ENCODE measurements at regions not wholly inside any gene's neighbourhood (a gene's known extent, or its start where the extent isn't known, plus 50 kb on each side); places are given as distances from the start of the nearest gene placed in this dataset.

GRCh38 chr19:56969759-56970178 is 129.2 kb upstream of the PEG3 start:
- no peaks in the 10 kb centered on the region for H3K27me3 ChIP-seq
- H3K4me1 ChIP-seq (replicated peaks in 1 of 2) = peaks cover 35 to 38% of the 10 kb centered on the region in 2 donors
- no peaks in the 10 kb centered on the region for H3K9me3 ChIP-seq (replicated peaks in 1 of 3)
- DNase-seq = peak in 5 of 7 donors; percentile 21 to 66 (median 56)
- no peak for TF ChIP-seq CTCF (IDR thresholded peaks at IDR 0.05)
- peak in 1 of 2 donors; percentile 24 for TF ChIP-seq POLR2A (IDR thresholded peaks at IDR 0.05)
- H3K36me3 ChIP-seq (replicated peaks in 1 of 2) = no peaks in the 10 kb centered on the region
- no peak overlapping the region for H3K4me3 ChIP-seq
- WGBS, 4 donors = 3 to 9% (median 8%) methylated on average over 6 of the region's 6 CpGs
- peak overlapping the region in 4 of 5 donors; percentile 48 to 86 (median 68) for H3K27ac ChIP-seq
- intact Hi-C loops (cut with DNase I) = no loop called here

- DNase-seq = no peak
- Histone ChIP-seq H3K36me3 (replicated peaks in 1 of 2) (no peaks in the 10 kb centered on the region), H3K9me3 (replicated peaks in 1 of 3) (no peaks in the 10 kb centered on the region), H3K4me1 (replicated peaks in 1 of 2) (peaks cover 37 to 42% of the 10 kb centered on the region in 2 donors), H3K4me3 (no peak overlapping the region), H3K27ac (no peak overlapping the region), H3K27me3 (no peaks in the 10 kb centered on the region)
- no peak for TF ChIP-seq POLR2A (IDR thresholded peaks at IDR 0.05)
- no peak for TF ChIP-seq CTCF (IDR thresholded peaks at IDR 0.05)
- 81 to 86% (median 84%) methylated on average over 13 to 14 of the region's 14 CpGs for WGBS, 4 donors
- intact Hi-C loops (cut with DNase I) = no loop called here
Observed at GRCh38 chr19:56971230-56971629, 130.7 kb upstream of the PEG3 start.

- no peak overlapping the region for H3K4me3 ChIP-seq
- WGBS, 4 donors = 69 to 76% (median 72%) methylated on average over 14 to 16 of the region's 16 CpGs
- H3K27me3 ChIP-seq = no peaks in the 10 kb centered on the region
- no peak for DNase-seq
- no peaks in the 10 kb centered on the region for H3K36me3 ChIP-seq (replicated peaks in 1 of 2)
- peaks cover 29 to 37% of the 10 kb centered on the region in 2 donors for H3K4me1 ChIP-seq (replicated peaks in 1 of 2)
- no peak for TF ChIP-seq POLR2A (IDR thresholded peaks at IDR 0.05)
- no peak for TF ChIP-seq CTCF (IDR thresholded peaks at IDR 0.05)
- peak overlapping the region in 1 of 5 donors; percentile 28 for H3K27ac ChIP-seq
- intact Hi-C loops (cut with DNase I) = no loop called here
- no peaks in the 10 kb centered on the region for H3K9me3 ChIP-seq (replicated peaks in 1 of 3)
Observed at GRCh38 chr19:56972291-56972841, 131.8 kb upstream of the PEG3 start.

GRCh38 chr19:56973713-56974555 is 133.4 kb upstream of the PEG3 start:
- TF ChIP-seq CTCF (IDR thresholded peaks at IDR 0.05) (no peak), POLR2A (IDR thresholded peaks at IDR 0.05) (no peak)

More at GRCh38 chr19:56973713-56974555, 133.4 kb upstream of the PEG3 start:
- Histone ChIP-seq H3K27ac (peak overlapping the region in 3 of 5 donors; percentile 2 to 72 (median 46)), H3K4me1 (replicated peaks in 1 of 2) (peaks cover 29 to 38% of the 10 kb centered on the region in 2 donors), H3K9me3 (replicated peaks in 1 of 3) (no peaks in the 10 kb centered on the region), H3K4me3 (no peak overlapping the region), H3K36me3 (replicated peaks in 1 of 2) (no peaks in the 10 kb centered on the region), H3K27me3 (no peaks in the 10 kb centered on the region)
- WGBS, 4 donors = 33 to 38% (median 37%) methylated on average over 10 to 12 of the region's 12 CpGs
- intact Hi-C loops (cut with DNase I) = no loop called here
- DNase-seq = peak in 6 of 7 donors; percentile 45 to 74 (median 57)

All from adrenal gland (tissue), 9 donors.